ENCODE measurements at regions not wholly inside any gene's neighbourhood (a gene's known extent, or its start where the extent isn't known, plus 50 kb on each side); places are given as distances from the start of the nearest gene placed in this dataset.
A peak's percentile ranks its signal among the peaks of the same experiment; 100 is the strongest.

GRCh38 chr5:98296426-98296825 is 477.0 kb upstream of the RGMB start:
- Histone ChIP-seq H3K4me2 (ENCODE audit: low read length) (no peak overlapping the region), H3K9me3 (replicated peaks; ENCODE audit: low read length) (no peaks in the 10 kb centered on the region), H3K9ac (ENCODE audit: low read depth, low read length) (no peak overlapping the region), H3K36me3 (ENCODE audit: insufficient read depth, low read length) (no peaks in the 10 kb centered on the region), H3K4me1 (ENCODE audit: control insufficient read depth, insufficient read depth, low read length) (peaks cover 7% of the 10 kb centered on the region), H3K4me3 (ENCODE audit: low read length) (no peak overlapping the region), H3K27me3 (ENCODE audit: control insufficient read depth, insufficient read depth, low read length) (no peaks in the 10 kb centered on the region)

- Histone ChIP-seq H3K9ac (ENCODE audit: low read depth, low read length) (no peak overlapping the region), H3K4me1 (ENCODE audit: control insufficient read depth, insufficient read depth, low read length) (peaks cover 7% of the 10 kb centered on the region), H3K9me3 (replicated peaks; ENCODE audit: low read length) (no peaks in the 10 kb centered on the region), H3K36me3 (ENCODE audit: insufficient read depth, low read length) (no peaks in the 10 kb centered on the region), H3K4me2 (ENCODE audit: low read length) (no peak overlapping the region), H3K27me3 (ENCODE audit: control insufficient read depth, insufficient read depth, low read length) (no peaks in the 10 kb centered on the region), H3K4me3 (ENCODE audit: low read length) (no peak overlapping the region)
Measured at GRCh38 chr5:98299435-98299834, 474.0 kb upstream of the RGMB start.

- Histone ChIP-seq H3K4me1 (ENCODE audit: control insufficient read depth, insufficient read depth, low read length) (peaks cover 3% of the 10 kb centered on the region), H3K9me3 (replicated peaks; ENCODE audit: low read length) (no peaks in the 10 kb centered on the region), H3K9ac (ENCODE audit: low read depth, low read length) (no peak overlapping the region), H3K4me3 (ENCODE audit: low read length) (no peak overlapping the region), H3K36me3 (ENCODE audit: insufficient read depth, low read length) (no peaks in the 10 kb centered on the region), H3K4me2 (ENCODE audit: low read length) (no peak overlapping the region), H3K27me3 (ENCODE audit: control insufficient read depth, insufficient read depth, low read length) (no peaks in the 10 kb centered on the region)
Measured at GRCh38 chr5:98301547-98301946, 471.9 kb upstream of the RGMB start.

GRCh38 chr5:98307811-98308210 is 465.7 kb upstream of the RGMB start:
- Histone ChIP-seq H3K9me3 (replicated peaks; ENCODE audit: low read length) (no peaks in the 10 kb centered on the region), H3K4me3 (ENCODE audit: low read length) (no peak overlapping the region), H3K27me3 (ENCODE audit: control insufficient read depth, insufficient read depth, low read length) (no peaks in the 10 kb centered on the region), H3K4me2 (ENCODE audit: low read length) (peak overlapping the region; percentile 8), H3K9ac (ENCODE audit: low read depth, low read length) (peak overlapping the region; percentile 88), H3K4me1 (ENCODE audit: control insufficient read depth, insufficient read depth, low read length) (peaks cover 40% of the 10 kb centered on the region), H3K36me3 (ENCODE audit: insufficient read depth, low read length) (no peaks in the 10 kb centered on the region)

GRCh38 chr5:98308231-98308630 is 465.2 kb upstream of the RGMB start:
- no peaks in the 10 kb centered on the region for H3K9me3 ChIP-seq (replicated peaks; ENCODE audit: low read length)
- H3K27me3 ChIP-seq (ENCODE audit: control insufficient read depth, insufficient read depth, low read length): no peaks in the 10 kb centered on the region
- H3K9ac ChIP-seq (ENCODE audit: low read depth, low read length): peak overlapping the region; percentile 88
- peak overlapping the region; percentile 8 for H3K4me2 ChIP-seq (ENCODE audit: low read length)
- H3K4me3 ChIP-seq (ENCODE audit: low read length): no peak overlapping the region
- H3K4me1 ChIP-seq (ENCODE audit: control insufficient read depth, insufficient read depth, low read length): peaks cover 44% of the 10 kb centered on the region
- H3K36me3 ChIP-seq (ENCODE audit: insufficient read depth, low read length): no peaks in the 10 kb centered on the region

GRCh38 chr5:98308960-98309359 is 464.5 kb upstream of the RGMB start:
- peak overlapping the region; percentile 72 for H3K4me2 ChIP-seq (ENCODE audit: low read length)
- no peaks in the 10 kb centered on the region for H3K9me3 ChIP-seq (replicated peaks; ENCODE audit: low read length)
- peak overlapping the region; percentile 88 for H3K9ac ChIP-seq (ENCODE audit: low read depth, low read length)
- H3K27me3 ChIP-seq (ENCODE audit: control insufficient read depth, insufficient read depth, low read length): no peaks in the 10 kb centered on the region
- H3K36me3 ChIP-seq (ENCODE audit: insufficient read depth, low read length): no peaks in the 10 kb centered on the region
- H3K4me3 ChIP-seq (ENCODE audit: low read length): peak overlapping the region; percentile 46
- peaks cover 52% of the 10 kb centered on the region for H3K4me1 ChIP-seq (ENCODE audit: control insufficient read depth, insufficient read depth, low read length)

GRCh38 chr5:98309785-98310598 is 463.5 kb upstream of the RGMB start:
- Histone ChIP-seq H3K9ac (ENCODE audit: low read depth, low read length) (peak overlapping the region; percentile 88), H3K4me2 (ENCODE audit: low read length) (peak overlapping the region; percentile 72), H3K9me3 (replicated peaks; ENCODE audit: low read length) (no peaks in the 10 kb centered on the region), H3K4me1 (ENCODE audit: control insufficient read depth, insufficient read depth, low read length) (peaks cover 60% of the 10 kb centered on the region), H3K36me3 (ENCODE audit: insufficient read depth, low read length) (no peaks in the 10 kb centered on the region), H3K27me3 (ENCODE audit: control insufficient read depth, insufficient read depth, low read length) (no peaks in the 10 kb centered on the region), H3K4me3 (ENCODE audit: low read length) (peak overlapping the region; percentile 46)

- Histone ChIP-seq H3K36me3 (ENCODE audit: insufficient read depth, low read length) (no peaks in the 10 kb centered on the region), H3K4me2 (ENCODE audit: low read length) (peak overlapping the region; percentile 58), H3K4me1 (ENCODE audit: control insufficient read depth, insufficient read depth, low read length) (peaks cover 45% of the 10 kb centered on the region), H3K9ac (ENCODE audit: low read depth, low read length) (peak overlapping the region; percentile 84), H3K4me3 (ENCODE audit: low read length) (no peak overlapping the region), H3K27me3 (ENCODE audit: control insufficient read depth, insufficient read depth, low read length) (no peaks in the 10 kb centered on the region), H3K9me3 (replicated peaks; ENCODE audit: low read length) (no peaks in the 10 kb centered on the region)
Measured at GRCh38 chr5:98314292-98314691, 459.2 kb upstream of the RGMB start.

GRCh38 chr5:98318386-98318785 is 455.1 kb upstream of the RGMB start:
- no peaks in the 10 kb centered on the region for H3K9me3 ChIP-seq (replicated peaks; ENCODE audit: low read length)
- H3K9ac ChIP-seq (ENCODE audit: low read depth, low read length): no peak overlapping the region
- peaks cover 21% of the 10 kb centered on the region for H3K4me1 ChIP-seq (ENCODE audit: control insufficient read depth, insufficient read depth, low read length)
- H3K4me3 ChIP-seq (ENCODE audit: low read length): no peak overlapping the region
- H3K27me3 ChIP-seq (ENCODE audit: control insufficient read depth, insufficient read depth, low read length): no peaks in the 10 kb centered on the region
- H3K4me2 ChIP-seq (ENCODE audit: low read length): no peak overlapping the region
- no peaks in the 10 kb centered on the region for H3K36me3 ChIP-seq (ENCODE audit: insufficient read depth, low read length)

- no peaks in the 10 kb centered on the region for H3K9me3 ChIP-seq (replicated peaks; ENCODE audit: low read length)
- H3K27me3 ChIP-seq (ENCODE audit: control insufficient read depth, insufficient read depth, low read length): no peaks in the 10 kb centered on the region
- no peaks in the 10 kb centered on the region for H3K36me3 ChIP-seq (ENCODE audit: insufficient read depth, low read length)
- no peak overlapping the region for H3K4me3 ChIP-seq (ENCODE audit: low read length)
- H3K4me2 ChIP-seq (ENCODE audit: low read length): no peak overlapping the region
- peaks cover 13% of the 10 kb centered on the region for H3K4me1 ChIP-seq (ENCODE audit: control insufficient read depth, insufficient read depth, low read length)
- H3K9ac ChIP-seq (ENCODE audit: low read depth, low read length): no peak overlapping the region
Measured at GRCh38 chr5:98319299-98320011, 454.0 kb upstream of the RGMB start.

- Histone ChIP-seq H3K9ac (ENCODE audit: low read depth, low read length) (no peak overlapping the region), H3K4me2 (ENCODE audit: low read length) (no peak overlapping the region), H3K27me3 (ENCODE audit: control insufficient read depth, insufficient read depth, low read length) (no peaks in the 10 kb centered on the region), H3K36me3 (ENCODE audit: insufficient read depth, low read length) (no peaks in the 10 kb centered on the region), H3K4me1 (ENCODE audit: control insufficient read depth, insufficient read depth, low read length) (peaks cover 4% of the 10 kb centered on the region), H3K4me3 (ENCODE audit: low read length) (no peak overlapping the region), H3K9me3 (replicated peaks; ENCODE audit: low read length) (no peaks in the 10 kb centered on the region)
Measured at GRCh38 chr5:98320343-98320742, 453.1 kb upstream of the RGMB start.
